ENCODE measurements at regions not wholly inside any gene's neighbourhood (a gene's known extent, or its start where the extent isn't known, plus 50 kb on each side); places are given as distances from the start of the nearest gene placed in this dataset.

DNA sequence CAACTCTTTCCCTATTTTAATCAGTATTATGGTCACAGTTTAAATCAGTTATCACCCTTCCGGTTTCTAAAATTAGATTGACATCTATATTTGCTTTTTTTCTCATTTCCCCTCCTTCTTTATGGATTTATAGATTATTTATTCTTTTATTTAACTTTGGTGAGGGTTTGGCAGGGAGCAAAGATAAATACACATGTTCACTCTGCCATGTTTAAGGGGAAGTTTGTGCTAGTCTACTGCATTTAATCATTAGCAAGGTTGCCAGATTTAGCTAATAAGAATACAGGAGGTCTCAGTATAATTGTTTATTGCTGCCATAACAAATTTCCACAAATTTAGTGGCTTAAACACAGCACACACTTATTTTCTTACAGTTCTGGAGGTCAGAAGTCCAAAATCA is 204.0 kb upstream of the BTG1 start:
- Histone ChIP-seq H3K36me3 (ENCODE audit: insufficient read depth, low read length) (no peaks in the 10 kb centered on the region), H4K20me1 (ENCODE audit: insufficient read depth, low read length) (no peaks in the 10 kb centered on the region), H3K4me2 (ENCODE audit: insufficient read depth, low read length) (no peak overlapping the region), H3K4me3 (ENCODE audit: insufficient read depth, low read length) (no peak overlapping the region), H3K27me3 (ENCODE audit: insufficient read depth, low read length) (no peaks in the 10 kb centered on the region), H3K4me1 (ENCODE audit: insufficient read depth, low read length) (no peaks in the 10 kb centered on the region), H3K27ac (ENCODE audit: low read depth, low read length) (no peak overlapping the region), H3K79me2 (ENCODE audit: insufficient read depth, low read length) (no peaks in the 10 kb centered on the region), H2AFZ (ENCODE audit: low read length) (no peak overlapping the region), H3K9me3 (ENCODE audit: low read depth, low read length) (no peaks in the 10 kb centered on the region)
- no peak for DNase-seq (ENCODE audit: insufficient read length, low spot score, missing footprints)
- no peak for TF ChIP-seq CTCF (IDR thresholded peaks at IDR 0.05; ENCODE audit: extremely low read depth, low read depth, low read length)

GRCh38 chr12:92342574-92342973 is 196.9 kb upstream of the BTG1 start:
- H3K27me3 ChIP-seq (ENCODE audit: insufficient read depth, low read length) = no peaks in the 10 kb centered on the region
- H3K27ac ChIP-seq (ENCODE audit: low read depth, low read length) = no peak overlapping the region
- DNase-seq (ENCODE audit: insufficient read length, low spot score, missing footprints) = no peak
- H4K20me1 ChIP-seq (ENCODE audit: insufficient read depth, low read length) = no peaks in the 10 kb centered on the region
- H3K4me3 ChIP-seq (ENCODE audit: insufficient read depth, low read length) = no peak overlapping the region
- H3K79me2 ChIP-seq (ENCODE audit: insufficient read depth, low read length) = no peaks in the 10 kb centered on the region
- H3K9me3 ChIP-seq (ENCODE audit: low read depth, low read length) = no peaks in the 10 kb centered on the region
- TF ChIP-seq CTCF (IDR thresholded peaks at IDR 0.05; ENCODE audit: extremely low read depth, low read depth, low read length) = no peak
- H3K4me1 ChIP-seq (ENCODE audit: insufficient read depth, low read length) = no peaks in the 10 kb centered on the region
- H2AFZ ChIP-seq (ENCODE audit: low read length) = no peak overlapping the region
- no peak overlapping the region for H3K4me2 ChIP-seq (ENCODE audit: insufficient read depth, low read length)
- H3K36me3 ChIP-seq (ENCODE audit: insufficient read depth, low read length) = no peaks in the 10 kb centered on the region

GRCh38 chr12:92341065-92341668 is 195.5 kb upstream of the BTG1 start:
- H3K27ac ChIP-seq (ENCODE audit: low read depth, low read length) = no peak overlapping the region
- no peak overlapping the region for H3K4me2 ChIP-seq (ENCODE audit: insufficient read depth, low read length)
- no peak overlapping the region for H2AFZ ChIP-seq (ENCODE audit: low read length)

More at GRCh38 chr12:92341065-92341668, 195.5 kb upstream of the BTG1 start:
- no peaks in the 10 kb centered on the region for H3K27me3 ChIP-seq (ENCODE audit: insufficient read depth, low read length)
- no peaks in the 10 kb centered on the region for H3K79me2 ChIP-seq (ENCODE audit: insufficient read depth, low read length)
- TF ChIP-seq CTCF (IDR thresholded peaks at IDR 0.05; ENCODE audit: extremely low read depth, low read depth, low read length) = no peak
- DNase-seq (ENCODE audit: insufficient read length, low spot score, missing footprints) = no peak
- H3K4me1 ChIP-seq (ENCODE audit: insufficient read depth, low read length) = no peaks in the 10 kb centered on the region
- no peak overlapping the region for H3K4me3 ChIP-seq (ENCODE audit: insufficient read depth, low read length)
- no peaks in the 10 kb centered on the region for H4K20me1 ChIP-seq (ENCODE audit: insufficient read depth, low read length)
- no peaks in the 10 kb centered on the region for H3K9me3 ChIP-seq (ENCODE audit: low read depth, low read length)
- no peaks in the 10 kb centered on the region for H3K36me3 ChIP-seq (ENCODE audit: insufficient read depth, low read length)

Data from osteoblast (primary cell).